HFFc6 (cell line): ENCODE measurements at regions not wholly inside any gene's neighbourhood (a gene's known extent, or its start where the extent isn't known, plus 50 kb on each side); places are given as distances from the start of the nearest gene placed in this dataset.

Experiments
- DNase-seq: peaks from one replicate; pipeline ENCODE4 v3.0.0-alpha.2; 2018
- H3K27ac Mint-ChIP-seq: 2 replicates; pipeline ENCODE4 v1.8.0; 2020; ENCODE audit warnings: mild to moderate bottlenecking, mixed read lengths
- H3K27me3 Mint-ChIP-seq: 2 replicates; pipeline ENCODE4 v1.8.0; 2021; ENCODE audit warnings: mild to moderate bottlenecking, moderate library complexity, mixed read lengths; ENCODE audit not compliant: insufficient read depth
- H3K36me3 Mint-ChIP-seq: 2 replicates; pipeline ENCODE4 v1.8.0; 2021; ENCODE audit warnings: low read depth, mixed read lengths
- H3K4me1 Mint-ChIP-seq: 2 replicates; pipeline ENCODE4 v1.8.0; 2020; ENCODE audit warnings: low read depth, mixed read lengths
- H3K4me3 Mint-ChIP-seq: 2 replicates; pipeline ENCODE4 v1.8.0; 2020; ENCODE audit warnings: mild to moderate bottlenecking, moderate library complexity, mixed read lengths
- H3K9me3 Mint-ChIP-seq: 2 replicates; pipeline ENCODE4 v1.8.0; 2020; ENCODE audit warnings: mild to moderate bottlenecking, mixed read lengths
- CTCF ChIP-seq: fragments of 200-600 bp; sonication (generic); IDR thresholded peaks from 2 replicates; pipeline ENCODE4 v1.5.0; 2021; ENCODE audit warnings: antibody characterized with exemption, mild to moderate bottlenecking

DNA sequence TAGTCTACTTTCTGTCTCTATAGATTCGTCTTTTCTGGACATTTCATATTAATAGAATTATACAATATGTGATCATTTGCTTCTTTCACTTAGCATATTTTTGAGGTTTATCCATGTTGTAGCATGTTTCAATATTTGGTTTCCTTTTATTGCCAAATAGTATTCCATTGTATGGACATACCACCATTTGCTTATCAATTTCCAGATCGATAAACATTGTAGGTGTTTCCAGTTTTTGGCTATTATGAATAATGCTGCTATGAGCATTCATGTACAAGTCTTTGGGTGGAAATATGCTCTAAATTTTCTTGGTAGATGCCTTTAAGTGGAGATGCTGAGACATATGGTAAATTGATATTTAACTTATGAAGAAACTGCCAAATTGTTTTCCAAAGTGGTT, 114.1 kb downstream of the RND3 start:
- no peaks in the 10 kb centered on the region for H3K36me3 Mint-ChIP-seq
- H3K27me3 Mint-ChIP-seq, result peaks cover 2% of the 10 kb centered on the region
- no peak overlapping the region for H3K27ac Mint-ChIP-seq
- no peak for DNase-seq
- no peaks in the 10 kb centered on the region for H3K4me1 Mint-ChIP-seq
- TF ChIP-seq CTCF, result no peak
- H3K9me3 Mint-ChIP-seq, result no peaks in the 10 kb centered on the region
- H3K4me3 Mint-ChIP-seq, result no peak overlapping the region

DNA sequence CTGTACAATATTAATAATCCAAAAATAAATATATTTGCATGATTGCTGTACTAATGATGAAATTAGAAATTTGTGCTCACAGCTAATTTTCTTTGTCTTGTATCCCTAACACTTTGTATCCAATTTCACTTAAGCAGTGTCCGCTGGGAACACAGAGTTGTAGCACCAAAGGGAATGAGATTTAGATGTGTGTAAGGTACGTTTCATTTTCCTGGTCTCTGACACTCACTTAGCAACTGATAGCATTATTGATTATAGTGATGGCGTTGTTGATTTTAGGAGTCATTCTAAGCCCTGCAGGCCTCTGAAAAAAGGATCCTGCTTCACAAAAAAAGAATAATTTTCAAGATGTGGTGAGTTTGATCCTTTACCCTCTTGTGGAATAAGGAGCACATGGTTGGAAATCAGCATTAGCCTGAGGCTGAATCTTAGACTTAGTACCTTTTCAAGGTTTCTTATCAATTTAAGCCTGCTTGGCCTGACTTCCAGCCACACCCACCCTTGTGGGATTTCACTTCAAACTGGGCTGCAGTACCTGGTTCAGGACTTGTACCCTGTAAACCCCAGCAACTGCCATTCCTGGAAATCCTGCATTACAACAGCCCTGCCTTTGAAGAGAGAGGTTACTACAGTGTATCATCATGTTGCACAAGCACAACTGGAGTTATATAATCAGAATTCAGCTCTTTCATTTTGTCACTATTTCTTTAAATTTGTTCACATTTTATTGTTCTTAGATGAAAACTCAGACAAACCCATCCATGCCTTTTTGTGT, 116.2 kb downstream of the RND3 start:
- DNase-seq, result no peak
- no peak for TF ChIP-seq CTCF
- Mint-ChIP-seq H3K36me3 (no peaks in the 10 kb centered on the region), H3K27ac (no peak overlapping the region), H3K9me3 (no peaks in the 10 kb centered on the region), H3K27me3 (peaks cover 2% of the 10 kb centered on the region), H3K4me3 (no peak overlapping the region), H3K4me1 (no peaks in the 10 kb centered on the region)

GRCh38 chr2:150370561-150370960, 116.9 kb downstream of the RND3 start:
- DNase-seq, result no peak
- Mint-ChIP-seq H3K27ac (no peak overlapping the region), H3K36me3 (no peaks in the 10 kb centered on the region), H3K9me3 (no peaks in the 10 kb centered on the region), H3K4me3 (no peak overlapping the region), H3K27me3 (peaks cover 2% of the 10 kb centered on the region), H3K4me1 (no peaks in the 10 kb centered on the region)
- no peak for TF ChIP-seq CTCF

DNA sequence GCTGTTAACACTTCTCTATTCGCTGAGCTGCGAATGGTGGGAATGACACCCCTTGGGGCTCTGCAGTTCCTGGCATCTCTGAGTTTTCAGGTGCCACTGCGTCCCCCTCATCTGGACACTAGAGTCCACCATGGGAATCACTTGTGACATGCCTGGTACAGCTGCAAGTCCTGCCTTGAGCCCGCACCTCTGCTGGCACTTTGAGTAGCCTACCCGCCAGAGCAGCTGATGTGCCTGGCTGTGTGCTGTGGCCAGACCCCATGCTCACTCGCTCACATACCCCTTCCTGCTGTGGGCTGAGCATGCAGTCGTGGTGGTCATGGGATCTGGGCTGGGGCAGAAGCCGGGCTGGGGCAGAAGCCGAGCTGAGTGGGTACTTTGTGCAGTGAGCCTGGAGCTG, 117.6 kb downstream of the RND3 start:
- no peak overlapping the region for H3K27ac Mint-ChIP-seq
- no peaks in the 10 kb centered on the region for H3K4me1 Mint-ChIP-seq
- H3K4me3 Mint-ChIP-seq, result no peak overlapping the region
- no peak for DNase-seq
- H3K27me3 Mint-ChIP-seq, result peaks cover 2% of the 10 kb centered on the region
- no peaks in the 10 kb centered on the region for H3K9me3 Mint-ChIP-seq
- TF ChIP-seq CTCF, result no peak
- H3K36me3 Mint-ChIP-seq, result no peaks in the 10 kb centered on the region

GRCh38 chr2:150358468-150358807, 129.0 kb downstream of the RND3 start:
- TF ChIP-seq CTCF, result no peak
- Mint-ChIP-seq H3K9me3 (no peaks in the 10 kb centered on the region), H3K4me1 (peaks cover 12% of the 10 kb centered on the region; the same call in 1 of the 2 replicates), H3K27me3 (no peaks in the 10 kb centered on the region; the same call in 1 of the 2 replicates), H3K27ac (no peak overlapping the region), H3K36me3 (no peaks in the 10 kb centered on the region), H3K4me3 (no peak overlapping the region)
- DNase-seq, result no peak
